SHP77 treated with DMSO at 0.1 percent for 48 hours (cell line): ENCODE measurements at regions not wholly inside any gene's neighbourhood (a gene's known extent, or its start where the extent isn't known, plus 50 kb on each side); places are given as distances from the start of the nearest gene placed in this dataset.

Experiments
- DNase-seq: peaks from one replicate; lab custom pipeline; 2025; lab: John Stamatoyannopoulos, UW

DNA sequence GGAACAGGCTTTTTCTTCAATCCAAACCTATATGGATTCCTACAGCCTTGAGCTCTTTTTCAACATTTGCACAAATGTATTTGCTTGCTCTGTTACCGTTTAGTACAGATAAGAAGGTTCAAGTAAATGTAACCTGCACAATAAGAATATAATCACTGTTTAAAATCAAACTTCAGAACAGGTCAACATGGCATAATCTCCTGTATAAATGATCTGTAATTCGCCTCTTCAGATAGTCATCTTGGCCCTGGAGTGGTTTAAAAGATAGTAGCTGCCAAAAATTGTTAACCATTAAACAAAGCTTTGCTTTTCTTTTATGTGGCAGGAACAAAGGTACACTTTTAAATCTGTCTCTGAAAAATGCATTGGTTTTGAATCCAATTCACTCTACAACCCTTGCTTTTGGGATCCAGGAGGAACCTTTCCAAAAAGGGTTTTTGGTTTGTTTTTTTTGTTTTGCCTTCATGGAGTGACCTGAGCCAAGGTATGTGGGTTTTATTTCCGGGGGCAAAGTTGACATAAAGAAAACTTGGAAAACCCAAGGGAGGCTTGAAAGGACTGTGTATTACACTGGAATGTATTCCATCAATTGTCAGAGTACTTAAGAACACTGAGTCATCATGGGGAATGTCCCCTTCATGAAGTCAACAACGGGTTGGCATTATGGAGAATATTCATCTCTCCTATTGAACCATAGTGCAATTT, 210.4 kb upstream of the HCCS start:
- DNase-seq = no peak

DNA sequence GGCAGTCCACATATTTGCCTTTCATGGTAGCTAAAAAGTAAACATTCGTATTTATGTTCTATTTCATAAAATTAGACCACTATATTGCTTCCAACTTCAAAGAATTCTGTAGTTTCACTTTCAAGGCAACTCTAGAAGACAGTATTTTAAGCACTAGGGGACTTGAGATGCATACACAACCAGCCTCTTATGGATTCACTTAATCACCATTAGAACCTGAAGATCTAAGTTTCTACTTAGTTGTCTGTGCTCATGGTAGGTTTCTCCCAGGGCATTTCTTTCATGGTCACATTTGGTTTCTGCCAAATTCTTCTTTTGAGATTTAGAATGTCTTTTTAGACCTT, 209.9 kb upstream of the HCCS start:
- DNase-seq = no peak

GRCh38 chrX:10902001-10902400, 209.1 kb upstream of the HCCS start:
- DNase-seq = no peak

DNA sequence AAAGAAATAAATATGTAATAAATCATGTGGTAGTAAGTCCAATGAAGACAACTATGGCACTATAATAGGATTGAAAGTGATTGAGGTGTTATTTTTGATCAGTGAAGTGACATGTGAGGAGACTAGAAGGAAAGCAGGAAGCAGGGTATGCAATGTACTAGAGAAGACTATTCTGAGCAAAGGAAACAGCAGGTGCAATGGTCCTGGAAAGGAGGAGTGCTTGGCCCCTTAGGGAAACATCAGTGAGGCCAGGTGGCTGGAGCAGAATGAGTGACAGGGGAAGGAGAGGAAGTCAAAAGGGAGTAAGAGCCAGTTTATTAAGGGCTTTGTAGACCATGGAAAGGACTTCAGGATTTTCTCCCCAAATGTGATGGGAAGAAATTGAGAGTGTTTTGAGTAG, 207.6 kb upstream of the HCCS start:
- DNase-seq = no peak

DNA sequence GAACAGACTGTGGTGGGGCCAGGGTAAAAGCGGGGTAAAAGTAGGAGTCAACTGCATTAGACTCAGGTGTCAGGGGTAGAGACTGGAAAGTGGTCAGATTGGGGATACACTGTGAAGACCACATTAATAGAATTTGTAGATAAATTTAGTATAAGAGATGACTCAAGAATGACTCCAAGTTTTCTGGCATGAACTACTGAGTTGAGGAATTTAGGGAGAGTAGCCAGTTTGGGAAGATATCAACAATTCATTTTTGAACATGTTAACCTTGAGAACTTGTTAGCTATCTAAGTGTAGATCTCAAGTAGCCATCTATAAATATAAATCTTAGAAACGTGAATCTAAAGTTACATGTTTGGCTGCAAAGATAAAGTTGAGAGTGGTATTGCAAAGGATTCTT, 206.9 kb upstream of the HCCS start:
- no peak for DNase-seq

DNA sequence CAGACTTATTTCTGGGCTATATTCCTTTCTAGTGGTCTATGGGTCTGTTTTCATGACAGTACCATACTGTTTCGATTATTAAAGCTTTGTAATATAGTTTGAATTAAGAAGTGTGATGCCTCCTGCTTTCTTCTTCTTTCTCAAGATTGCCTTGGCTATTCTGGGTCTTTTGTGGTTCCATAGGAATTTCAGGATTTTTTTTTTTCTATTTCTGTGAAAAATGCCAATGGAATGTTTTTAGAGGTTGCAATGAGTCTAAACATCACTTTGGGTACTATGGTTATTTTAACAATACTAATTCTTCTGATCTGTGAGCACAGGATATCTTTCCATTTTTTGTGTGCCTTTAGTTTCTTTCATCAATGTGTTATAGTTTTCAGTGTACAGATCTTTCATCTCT, 204.3 kb upstream of the HCCS start:
- no peak for DNase-seq

GRCh38 chrX:10922159-10922558, 189.0 kb upstream of the HCCS start:
- DNase-seq = no peak

- no peak for DNase-seq
These were observed 188.3 kb upstream of the HCCS start for GRCh38 chrX:10922835-10923234.

DNA sequence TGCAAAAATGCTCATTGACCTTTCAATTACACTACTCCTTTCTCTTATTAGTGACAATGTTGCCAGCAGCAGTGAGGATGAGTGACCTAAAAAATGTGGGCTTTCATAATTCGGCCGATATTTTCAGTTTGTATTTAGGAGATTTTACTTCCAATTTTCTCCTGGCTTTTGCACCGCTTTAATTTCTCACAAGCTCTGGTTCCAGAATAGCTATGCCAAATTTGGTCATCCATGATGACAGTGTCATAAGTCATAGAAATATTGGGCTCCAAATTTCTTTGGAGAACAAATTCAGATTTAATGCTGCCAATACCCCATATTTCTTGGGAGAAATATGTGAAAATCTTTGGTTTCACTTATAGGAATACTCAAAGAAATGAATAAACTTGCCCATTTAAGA, 187.7 kb upstream of the HCCS start:
- DNase-seq = no peak

DNA sequence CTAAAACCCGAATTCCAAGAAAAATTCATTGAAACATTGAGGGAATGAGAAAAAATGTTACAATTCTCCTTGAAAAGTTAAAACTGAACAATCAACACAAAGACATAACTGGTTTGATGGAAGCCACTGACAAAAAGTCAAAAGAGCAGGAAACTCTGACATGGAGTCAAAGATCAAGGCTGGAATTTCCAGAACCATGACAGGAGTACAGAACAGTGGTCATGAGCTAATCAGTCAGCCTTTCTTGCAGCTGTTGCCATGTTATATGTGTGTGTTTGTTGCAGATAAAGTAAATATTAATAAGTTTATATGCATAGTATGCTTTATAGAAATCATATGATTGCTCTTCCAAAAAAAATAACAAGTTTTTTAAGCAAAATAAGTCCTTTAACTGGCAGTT, 184.7 kb upstream of the HCCS start:
- no peak for DNase-seq

- no peak for DNase-seq
These were observed 184.2 kb upstream of the HCCS start for GRCh38 chrX:10926891-10927290.

DNA sequence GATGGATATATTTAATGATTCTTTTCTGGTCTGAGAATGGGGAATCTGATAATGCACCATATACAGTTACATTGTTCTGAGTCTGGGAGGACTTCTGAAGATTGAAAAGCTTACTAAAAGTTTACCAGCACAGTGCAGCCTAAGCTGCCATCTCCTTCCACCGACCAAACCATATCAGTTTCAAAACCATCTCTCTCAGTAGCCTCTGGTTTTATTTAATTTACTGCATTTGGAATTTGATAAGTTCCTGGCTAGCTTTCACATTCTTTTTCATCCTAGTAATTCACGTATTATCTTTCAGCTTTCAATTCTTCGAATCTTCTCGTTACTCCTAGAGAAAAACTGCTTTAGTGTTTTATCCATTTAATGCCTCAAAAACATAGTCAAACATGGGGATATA, 181.4 kb upstream of the HCCS start:
- no peak for DNase-seq

DNA sequence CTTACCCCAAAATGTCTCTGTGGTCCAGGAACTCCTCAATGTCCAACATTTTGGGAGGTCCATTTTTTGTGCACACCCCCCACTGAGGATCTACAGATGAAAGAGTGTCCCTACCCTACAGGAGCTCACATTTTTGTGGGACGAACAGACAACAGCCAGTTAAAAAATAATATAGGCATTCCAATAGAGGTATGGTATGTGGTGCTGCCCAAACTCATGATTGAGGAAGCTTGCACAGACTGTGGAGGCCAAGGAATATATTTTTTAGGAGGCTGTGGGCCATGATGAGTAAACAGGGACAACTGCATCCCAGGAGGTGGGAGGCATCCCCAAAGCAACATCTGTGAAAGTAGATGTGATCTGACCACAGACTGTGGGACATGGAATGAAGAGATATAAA, 181.0 kb upstream of the HCCS start:
- DNase-seq = no peak

DNA sequence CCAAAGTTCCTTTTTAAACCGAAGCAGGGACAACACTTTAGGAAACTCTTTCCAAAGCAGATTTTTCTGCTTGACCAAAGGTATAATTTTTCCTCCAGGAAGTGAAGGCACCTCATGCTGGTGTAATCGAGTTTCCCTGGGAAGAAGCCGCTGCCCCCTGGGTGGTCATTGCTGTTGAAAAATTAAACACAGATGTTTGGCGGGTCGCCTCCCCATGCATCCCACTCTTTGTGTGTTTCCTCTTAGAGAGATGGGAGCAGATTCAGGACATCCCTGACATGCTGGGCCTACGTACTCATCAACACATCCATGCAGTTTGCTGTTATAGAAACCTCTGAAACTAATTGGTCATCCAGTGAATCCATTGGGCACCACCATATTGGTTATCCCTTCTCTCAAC, 179.2 kb upstream of the HCCS start:
- no peak for DNase-seq

DNA sequence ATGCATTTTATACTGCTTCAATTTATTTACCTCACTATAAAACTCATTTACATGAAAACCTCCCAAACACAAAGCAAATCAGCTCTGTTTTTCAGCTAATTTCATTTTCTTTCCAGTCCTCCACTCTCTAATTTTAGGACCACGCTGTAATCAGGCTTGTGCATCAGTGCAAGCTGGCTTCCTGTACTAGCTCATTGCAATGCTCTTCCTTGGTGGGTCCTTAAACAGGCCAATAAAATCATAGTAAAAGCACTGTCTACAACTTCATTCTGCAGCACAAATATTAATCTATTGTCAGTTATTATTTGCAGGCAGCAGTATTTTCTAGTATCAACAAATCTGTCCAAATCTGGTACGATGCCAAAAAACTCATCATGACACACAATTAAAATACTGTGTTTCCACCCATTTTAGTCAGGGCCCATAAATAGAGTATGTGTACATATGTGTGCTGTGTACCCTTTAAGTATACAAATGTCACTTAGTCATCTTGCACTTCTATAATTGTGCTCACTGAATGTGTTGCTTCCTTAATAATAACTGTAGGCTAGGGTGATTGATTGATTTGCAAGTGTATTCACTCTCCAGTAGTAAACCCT, 178.2 kb upstream of the HCCS start:
- DNase-seq = no peak

- no peak for DNase-seq
These were observed 175.6 kb upstream of the HCCS start for GRCh38 chrX:10935501-10935900.

GRCh38 chrX:10936976-10937375, 174.2 kb upstream of the HCCS start:
- no peak for DNase-seq

DNA sequence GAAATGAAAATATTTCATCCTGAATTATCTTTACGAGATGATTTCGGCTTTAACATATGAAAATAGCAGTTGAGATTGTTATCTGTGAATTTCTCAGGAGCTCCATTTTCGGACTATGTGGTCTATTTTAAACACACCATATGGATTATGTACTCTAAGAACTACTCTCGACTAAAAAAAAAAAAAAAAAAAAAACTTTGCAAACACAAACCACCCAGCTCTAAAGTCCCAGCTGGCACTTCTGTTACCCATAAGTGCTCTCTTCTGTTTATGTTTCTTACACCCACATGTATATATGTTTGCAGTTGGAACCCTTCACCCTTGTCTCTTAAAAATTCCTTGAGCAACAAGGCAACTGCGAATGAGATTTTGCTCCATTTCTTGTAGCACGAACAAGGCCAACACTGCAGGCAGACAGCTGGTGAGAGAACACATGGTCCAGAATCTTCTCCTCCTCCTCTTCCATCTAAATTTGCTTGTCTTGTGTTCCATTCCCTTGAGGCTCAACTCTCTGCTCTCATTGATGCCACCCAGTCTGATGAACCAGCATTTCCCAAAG, 172.7 kb upstream of the HCCS start:
- DNase-seq = no peak

DNA sequence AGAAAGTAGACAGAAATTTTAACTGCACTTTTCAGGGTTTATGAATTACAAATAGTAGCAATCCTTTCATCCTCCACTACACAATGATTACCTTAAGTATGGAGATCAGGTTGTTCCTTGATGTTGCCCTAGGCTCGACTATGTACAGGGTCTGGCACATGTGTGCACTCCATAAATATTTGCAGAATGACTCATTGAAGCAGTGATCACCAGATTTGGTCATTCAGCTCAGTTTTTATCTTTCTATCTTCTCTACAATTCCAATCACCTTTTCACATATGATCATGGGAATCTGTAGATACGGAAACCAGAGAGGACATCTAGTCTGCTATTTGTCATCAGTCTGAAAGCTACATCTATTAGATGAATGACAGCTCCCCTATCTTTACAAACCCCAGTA, 171.7 kb upstream of the HCCS start:
- no peak for DNase-seq

GRCh38 chrX:10944136-10944885, 166.8 kb upstream of the HCCS start:
- DNase-seq = no peak

DNA sequence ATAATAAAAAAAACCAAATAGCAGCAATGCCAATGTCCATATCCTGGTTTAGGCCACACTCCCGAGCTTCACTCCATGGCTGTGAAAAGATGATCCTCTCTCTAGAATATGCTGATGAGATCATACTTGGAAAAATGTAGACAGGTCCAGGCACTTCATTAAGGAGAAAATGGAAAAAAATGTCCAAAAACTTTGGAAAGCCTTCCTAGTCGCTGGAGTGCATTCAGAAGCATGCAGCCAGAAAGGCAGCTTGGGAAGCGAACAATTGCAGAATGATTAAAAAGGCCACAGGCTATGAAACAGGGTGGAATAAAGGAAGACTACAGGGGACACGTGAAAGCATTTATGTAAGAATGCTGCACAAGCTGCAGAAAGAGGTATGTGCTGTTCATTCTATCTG, 165.6 kb upstream of the HCCS start:
- DNase-seq = no peak

DNA sequence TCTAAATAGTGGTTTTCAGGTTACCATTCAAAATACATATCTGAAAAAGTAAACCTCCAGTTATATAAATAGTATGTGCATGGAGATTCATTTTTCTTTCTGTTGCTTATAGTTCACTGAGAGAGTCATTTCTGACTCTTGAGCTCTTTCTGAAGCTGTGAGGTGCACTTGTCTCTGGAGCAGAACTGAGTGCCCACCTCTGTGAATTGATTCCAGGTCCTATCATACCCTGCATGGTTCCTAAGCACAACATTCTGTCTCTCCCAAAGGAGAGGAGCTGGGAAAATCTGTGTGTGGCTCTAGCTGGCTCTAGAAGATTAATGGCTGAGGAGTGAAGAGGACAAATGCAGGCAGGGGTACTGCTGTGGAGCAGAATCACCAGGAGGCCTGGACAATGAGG, 161.6 kb upstream of the HCCS start:
- DNase-seq = no peak

DNA sequence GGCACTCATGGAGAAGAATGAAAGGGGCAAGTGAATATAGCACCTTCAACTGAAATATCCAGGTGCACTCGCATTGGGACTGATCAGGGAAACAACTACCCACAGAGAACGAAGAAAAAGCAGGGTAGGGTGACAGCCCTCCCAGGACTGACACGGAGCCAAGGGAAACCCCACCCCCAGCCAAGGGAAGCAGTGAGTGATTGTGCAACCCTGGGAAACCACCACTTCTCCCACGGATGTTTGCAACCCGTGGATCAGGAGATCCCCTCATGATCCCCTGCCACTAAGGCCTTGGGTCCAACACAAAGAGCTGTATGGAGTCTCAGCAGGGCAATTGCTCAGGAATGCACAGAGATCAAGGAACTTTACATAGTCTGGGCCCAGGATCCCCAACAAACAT, 158.5 kb upstream of the HCCS start:
- no peak for DNase-seq
